ENCODE measurements at regions not wholly inside any gene's neighbourhood (a gene's known extent, or its start where the extent isn't known, plus 50 kb on each side); places are given as distances from the start of the nearest gene placed in this dataset.

GRCh38 chr16:31696968-31697743 is 169.5 kb downstream of the AHSP start:
- H3K23me2 ChIP-seq (ENCODE audit: low read depth, low read length): peaks cover 10% of the 10 kb centered on the region; the same call in 1 of the 2 replicates
- H3K36me3 ChIP-seq (ENCODE audit: control insufficient read depth in 2 of 4, insufficient read depth in 4 of 4, low read length in 3 of 4): no peaks in the 10 kb centered on the region
- H4K20me1 ChIP-seq (replicated peaks in 1 of 2; ENCODE audit: control insufficient read depth in 1 of 2, insufficient read depth in 2 of 2, low read length in 2 of 2): peaks cover 0 to 4% of the 10 kb centered on the region in 2 experiments
- 0 out of 7 replicates have a peak, but pooled peaks cover 0 to 4% (median 0%) of the 10 kb centered on the region in 4 experiments for H3K4me1 ChIP-seq (replicated peaks in 1 of 4; ENCODE audit: control insufficient read depth in 3 of 4, insufficient read depth in 4 of 4, low read length in 3 of 4)
- no peak overlapping the region for H3K9ac ChIP-seq (replicated peaks in 1 of 4; ENCODE audit: extremely low read depth in 1 of 4, low read depth in 3 of 4, low read length in 3 of 4)
- no peak overlapping the region for H2BK5ac ChIP-seq (ENCODE audit: low read depth, low read length)
- TF ChIP-seq RAD21 (IDR thresholded peaks at IDR 0.05 in 1 of 2, conservative IDR thresholded peaks at IDR 0.05 in 1 of 2; ENCODE audit: low read depth in 2 of 2, low read length in 2 of 2): peak; percentile 82 to 86
- no peak for TF ChIP-seq CBX8 (IDR thresholded peaks at IDR 0.05; ENCODE audit: borderline replicate concordance, low read depth, low read length)
- TF ChIP-seq CTCF (IDR thresholded peaks at IDR 0.05; ENCODE audit: control extremely low read depth in 1 of 3, insufficient read depth in 1 of 3, low read depth in 1 of 3, low read length in 3 of 3): peak in 2 of 3 experiments; percentile 54 to 72; a peak in 3 of 4 replicates
- TF ChIP-seq CHD2 (IDR thresholded peaks at IDR 0.05; ENCODE audit: low read length): no peak
- no peak for TF ChIP-seq FOSL1 (IDR thresholded peaks at IDR 0.05; ENCODE audit: insufficient read depth, low read depth, low read length)
- H3K4me2 ChIP-seq (ENCODE audit: insufficient read depth in 1 of 2, low read depth in 2 of 2, low read length in 2 of 2): no peak overlapping the region
- no peak overlapping the region for H4K5ac ChIP-seq (ENCODE audit: insufficient read length, low read depth, low read length)
- peak; percentile 52 for FAIRE-seq
- no peak overlapping the region for H3K14ac ChIP-seq (ENCODE audit: insufficient read length)
- H3K79me1 ChIP-seq (ENCODE audit: low read depth, low read length): peaks cover 6% of the 10 kb centered on the region
- H3K79me2 ChIP-seq (ENCODE audit: control insufficient read depth in 1 of 2, insufficient read depth in 2 of 2, low read length in 2 of 2): peaks cover 0 to 14% of the 10 kb centered on the region in 2 experiments; a peak in 3 of 4 replicates
- CTCF ChIA-PET (ENCODE audit: partially characterized antibody): interaction anchor here (0.7 to 4.1 kb wide), 7 partner anchors 14 to 314 kb away, joined by 3 to 29 read pairs (median 7); a partner anchor contains a TSS
- H4K91ac ChIP-seq (replicated peaks; ENCODE audit: insufficient read length, low read length): no peak overlapping the region
- H4K8ac ChIP-seq (ENCODE audit: extremely low read depth, insufficient read depth, low read length): no peak overlapping the region; the same call in 1 of the 2 replicates
- no peak overlapping the region for H3K23ac ChIP-seq (ENCODE audit: insufficient read length)
- H3K27ac ChIP-seq (ENCODE audit: low read depth, low read length): no peak overlapping the region
- peaks cover 0 to 3% (median 0%) of the 10 kb centered on the region in 4 experiments; a peak in 1 of 7 replicates for H3K27me3 ChIP-seq (replicated peaks in 1 of 4; ENCODE audit: control insufficient read depth in 3 of 4, extremely low read depth in 1 of 4, insufficient read depth in 3 of 4, low read length in 3 of 4)
- H2BK20ac ChIP-seq (ENCODE audit: low read length): no peak overlapping the region
- H2AK5ac ChIP-seq (ENCODE audit: low read depth, low read length): no peak overlapping the region
- H2BK15ac ChIP-seq (ENCODE audit: low read length): no peak overlapping the region
- no peak overlapping the region for H3K18ac ChIP-seq (ENCODE audit: extremely low read depth, low read length)
- peaks cover 0 to 2% of the 10 kb centered on the region in 2 experiments; a peak in 1 of 4 replicates for H3K9me3 ChIP-seq (ENCODE audit: insufficient read depth in 2 of 2, low read depth in 1 of 2, low read length in 1 of 2)
- no peak overlapping the region for H3K56ac ChIP-seq (replicated peaks; ENCODE audit: insufficient read length, low read depth, low read length)
- H2BK12ac ChIP-seq (ENCODE audit: low read depth, low read length): no peak overlapping the region
- H3K4ac ChIP-seq (replicated peaks; ENCODE audit: insufficient read length, low read depth, low read length): no peak overlapping the region
- no peak for DNase-seq (ENCODE audit: low read depth in 1 of 2, low spot score in 2 of 2)
- POLR2A ChIA-PET (ENCODE audit: partially characterized antibody): interaction anchor here (1.1 to 2.1 kb wide), 3 partner anchors 14 to 255 kb away, joined by 3 to 10 read pairs (median 3); partner anchors contain the start of genes RUSF1 and ZNF843
- H2AFZ ChIP-seq (ENCODE audit: low read length): no peak overlapping the region
- whole genome bisulfite sequencing, 2 experiments (ENCODE audit: extremely low coverage in 1 of 2, insufficient coverage in 1 of 2, insufficient read length in 1 of 2, insufficient replicate concordance in 2 of 2, low coverage in 1 of 2, low lambda C conversion rate in 2 of 2, missing lambda C conversion rate in 1 of 2): 66% methylated on average over 8 of the region's 8 CpGs; no CpG with 5 or more reads in 1 of the 2 experiments
- H2BK120ac ChIP-seq (replicated peaks; ENCODE audit: low read depth, low read length): no peak overlapping the region
- H3K4me3 ChIP-seq (ENCODE audit: extremely low read depth in 1 of 4, insufficient read depth in 2 of 4, low read depth in 3 of 4, low read length in 4 of 4): no peak overlapping the region
